DND-41 (cell line): ENCODE measurements at regions not wholly inside any gene's neighbourhood (a gene's known extent, or its start where the extent isn't known, plus 50 kb on each side); places are given as distances from the start of the nearest gene placed in this dataset.

ENCODE experiments used
- ATAC-seq: fragments of 200-7000 bp; cut with Tn5 transposase; 3 replicates; pipeline ENCODE4 v1.9.1; 2021; ENCODE audit warnings: low read depth; ENCODE audit not compliant: insufficient read depth
- DNase-seq: peaks from one replicate; pipeline ENCODE4 v3.0.0-alpha.2; 2020
- H2AFZ ChIP-seq: 2 replicates; pipeline ENCODE4 v1.6.0; 2012; ENCODE audit warnings: low read depth, low read length
- H3K27ac ChIP-seq: 2 replicates; pipeline ENCODE4 v1.5.1; 2012; ENCODE audit warnings: low read length, inconsistent platforms
- H3K27me3 ChIP-seq: fragments of 200-600 bp; sonication (generic); 2 replicates; pipeline ENCODE4 v1.6.0; 2012; ENCODE audit warnings: low read length, mild to moderate bottlenecking, inconsistent platforms; ENCODE audit not compliant: insufficient read depth, poor library complexity
- H3K36me3 ChIP-seq: 2 replicates; pipeline ENCODE4 v1.5.1; 2012; ENCODE audit warnings: low read length, inconsistent platforms; ENCODE audit not compliant: insufficient read depth
- H3K4me1 ChIP-seq: 2 replicates; pipeline ENCODE4 v1.5.1; 2012; ENCODE audit warnings: mild to moderate bottlenecking, low read length; ENCODE audit not compliant: insufficient read depth
- H3K4me2 ChIP-seq: 2 replicates; pipeline ENCODE4 v1.6.0; 2012; ENCODE audit warnings: mild to moderate bottlenecking, moderate library complexity, low read length, inconsistent platforms; ENCODE audit not compliant: insufficient read depth
- H3K4me3 ChIP-seq, 2 experiments: fragments of 200-600 bp in 1 of 2; shearing (Covaris generic) in 1 of 2; 2 replicates each; pipeline ENCODE4 v1.5.1; 2012 to 2016; ENCODE audit warnings: inconsistent platforms in 2 of 2, low read length in 2 of 2, mild to moderate bottlenecking in 2 of 2, low read depth in 1 of 2, moderate library complexity in 1 of 2
- H3K79me2 ChIP-seq: 2 replicates; pipeline ENCODE4 v1.6.0; 2012; ENCODE audit warnings: low read length, inconsistent platforms; ENCODE audit not compliant: insufficient read depth
- H3K9ac ChIP-seq: 2 replicates; pipeline ENCODE4 v1.6.0; 2012; ENCODE audit warnings: low read depth, mild to moderate bottlenecking, inconsistent platforms, low read length, moderate library complexity
- H3K9me3 ChIP-seq: 2 replicates; pipeline ENCODE4 v1.5.1; 2012; ENCODE audit warnings: low read length, moderate library complexity, mild to moderate bottlenecking, inconsistent platforms; ENCODE audit not compliant: insufficient read depth, severe bottlenecking
- H4K20me1 ChIP-seq: 2 replicates; pipeline ENCODE4 v1.6.0; 2012; ENCODE audit warnings: low read length; ENCODE audit not compliant: insufficient read depth
- CTCF ChIP-seq: IDR thresholded peaks from 2 replicates; pipeline ENCODE4 v1.5.1; 2012; ENCODE audit warnings: borderline replicate concordance, low read length, moderate library complexity, mild to moderate bottlenecking; ENCODE audit not compliant: poor library complexity, severe bottlenecking; ENCODE audit errors: extremely low read depth
- EZH2 ChIP-seq: IDR thresholded peaks from 3 replicates; pipeline ENCODE4 v1.6.1; 2012; ENCODE audit warnings: borderline replicate concordance, low read depth, mild to moderate bottlenecking, moderate library complexity, low read length, inconsistent platforms; ENCODE audit not compliant: severe bottlenecking

- H4K20me1 ChIP-seq = no peaks in the 10 kb centered on the region
- no peak overlapping the region for H3K4me2 ChIP-seq
- no peak overlapping the region for H3K4me3 ChIP-seq
- H2AFZ ChIP-seq = no peak overlapping the region
- H3K79me2 ChIP-seq = no peaks in the 10 kb centered on the region
- no peak overlapping the region for H3K27ac ChIP-seq
- no peaks in the 10 kb centered on the region for H3K9me3 ChIP-seq
- H3K9ac ChIP-seq = no peak overlapping the region
- H3K27me3 ChIP-seq = no peaks in the 10 kb centered on the region
- H3K36me3 ChIP-seq = no peaks in the 10 kb centered on the region
- ATAC-seq (no peak), DNase-seq (no peak)
- no peak for TF ChIP-seq EZH2
- no peaks in the 10 kb centered on the region for H3K4me1 ChIP-seq
These were observed 202.4 kb downstream of the PIK3C3 start for GRCh38 chr18:42157420-42157819.

GRCh38 chr18:42157878-42158277 lies 202.8 kb downstream of the PIK3C3 start:
- Histone ChIP-seq H3K79me2 (no peaks in the 10 kb centered on the region), H2AFZ (no peak overlapping the region), H3K9me3 (no peaks in the 10 kb centered on the region), H3K27ac (no peak overlapping the region), H3K4me2 (no peak overlapping the region), H3K27me3 (no peaks in the 10 kb centered on the region), H4K20me1 (no peaks in the 10 kb centered on the region), H3K9ac (no peak overlapping the region), H3K4me3 (no peak overlapping the region), H3K4me1 (no peaks in the 10 kb centered on the region), H3K36me3 (no peaks in the 10 kb centered on the region)
- TF ChIP-seq CTCF (no peak), EZH2 (no peak)
- ATAC-seq (no peak), DNase-seq (no peak)

GRCh38 chr18:42159146-42159545 lies 204.1 kb downstream of the PIK3C3 start:
- TF ChIP-seq EZH2 = no peak
- no peak for TF ChIP-seq CTCF
- Histone ChIP-seq H3K27ac (no peak overlapping the region), H3K9ac (no peak overlapping the region), H3K9me3 (no peaks in the 10 kb centered on the region), H3K4me1 (no peaks in the 10 kb centered on the region), H3K4me3 (no peak overlapping the region), H3K36me3 (no peaks in the 10 kb centered on the region), H3K4me2 (no peak overlapping the region), H3K27me3 (no peaks in the 10 kb centered on the region), H3K79me2 (no peaks in the 10 kb centered on the region), H4K20me1 (no peaks in the 10 kb centered on the region), H2AFZ (no peak overlapping the region)
- no peak for DNase-seq
- ATAC-seq = no peak

- H3K27me3 ChIP-seq = no peaks in the 10 kb centered on the region
- H3K27ac ChIP-seq = no peak overlapping the region
- no peaks in the 10 kb centered on the region for H4K20me1 ChIP-seq
- H3K4me1 ChIP-seq = no peaks in the 10 kb centered on the region
- H3K9ac ChIP-seq = no peak overlapping the region
- H3K79me2 ChIP-seq = no peaks in the 10 kb centered on the region
- H3K9me3 ChIP-seq = no peaks in the 10 kb centered on the region
- no peak overlapping the region for H2AFZ ChIP-seq
- no peaks in the 10 kb centered on the region for H3K36me3 ChIP-seq
- DNase-seq = no peak
- no peak overlapping the region for H3K4me2 ChIP-seq
- no peak for TF ChIP-seq CTCF
- no peak for TF ChIP-seq EZH2
- ATAC-seq = no peak
- H3K4me3 ChIP-seq = no peak overlapping the region
These were observed 208.3 kb downstream of the PIK3C3 start for GRCh38 chr18:42163321-42163720.
